Stimulated activated CD4-positive, alpha-beta T cell treated with anti-CD3 and anti-CD28 coated beads, TNF-alpha, amount 100 ng/mL, for 4 hours (primary cell): ENCODE measurements at regions not wholly inside any gene's neighbourhood (a gene's known extent, or its start where the extent isn't known, plus 50 kb on each side); places are given as distances from the start of the nearest gene placed in this dataset.
"Not testable (repeated sequence)": the region's sequence is repeated elsewhere in the genome, so short reads cannot be mapped to it uniquely, and the experiment has no call there.

Experiments
- DNase-seq, 3 experiments: peaks; one replicate each; pipeline ENCODE4 v3.0.0-alpha.2; 2020; ENCODE audit warnings: low read depth in 3 of 3

- no peak for DNase-seq
Observed at GRCh38 chr3:177778633-177779032, 581.4 kb upstream of the TBL1XR1 start.

- DNase-seq, result no peak
Observed at GRCh38 chr3:177781686-177782161, 584.4 kb upstream of the TBL1XR1 start.

GRCh38 chr3:177783338-177783737 lies 586.1 kb upstream of the TBL1XR1 start:
- DNase-seq, result no peak

- no peak for DNase-seq
Observed at GRCh38 chr3:177783767-177784166, 586.5 kb upstream of the TBL1XR1 start.

GRCh38 chr3:177787279-177788041 lies 590.2 kb upstream of the TBL1XR1 start:
- DNase-seq, result no peak

GRCh38 chr3:177789500-177789899 lies 592.2 kb upstream of the TBL1XR1 start:
- DNase-seq, result no peak

GRCh38 chr3:177792311-177793030 lies 595.2 kb upstream of the TBL1XR1 start:
- no peak for DNase-seq

GRCh38 chr3:177793451-177793850 lies 596.2 kb upstream of the TBL1XR1 start:
- no peak for DNase-seq

- DNase-seq, result no peak
Observed at GRCh38 chr3:177795216-177795615, 597.9 kb upstream of the TBL1XR1 start.

- no peak for DNase-seq
Observed at GRCh38 chr3:177795859-177796258, 598.6 kb upstream of the TBL1XR1 start.

- DNase-seq, result not testable (repeated sequence)
Observed at GRCh38 chr3:177800147-177800546, 602.9 kb upstream of the TBL1XR1 start.

GRCh38 chr3:177800561-177800960 lies 603.3 kb upstream of the TBL1XR1 start:
- no peak for DNase-seq

GRCh38 chr3:177802151-177802900 lies 605.0 kb upstream of the TBL1XR1 start:
- no peak for DNase-seq

GRCh38 chr3:177803500-177803899 lies 606.2 kb upstream of the TBL1XR1 start:
- DNase-seq, result no peak

- no peak for DNase-seq
Observed at GRCh38 chr3:177804032-177804431, 606.8 kb upstream of the TBL1XR1 start.

GRCh38 chr3:177804646-177805045 lies 607.4 kb upstream of the TBL1XR1 start:
- DNase-seq, result no peak

- no peak for DNase-seq
Observed at GRCh38 chr3:177807150-177807875, 610.0 kb upstream of the TBL1XR1 start.

- DNase-seq, result not testable (repeated sequence)
Observed at GRCh38 chr3:177808928-177809478, 611.7 kb upstream of the TBL1XR1 start.

GRCh38 chr3:177810162-177810623 lies 612.9 kb upstream of the TBL1XR1 start:
- no peak for DNase-seq

- DNase-seq, result no peak
Observed at GRCh38 chr3:177811112-177811511, 613.8 kb upstream of the TBL1XR1 start.

- DNase-seq, result no peak
Observed at GRCh38 chr3:177811835-177812234, 614.6 kb upstream of the TBL1XR1 start.
